PC-9 (cell line): ENCODE measurements at regions not wholly inside any gene's neighbourhood (a gene's known extent, or its start where the extent isn't known, plus 50 kb on each side); places are given as distances from the start of the nearest gene placed in this dataset.

Source experiments
- BruUV-seq: library from RNA; stranded (reverse); fragments of 400-500 nt; replicated peaks from 2 replicates; lab custom pipeline; 2021; lab: Mats Ljungman, UMichigan
- CTCF ChIA-PET: fragments of 300-600 bp; sonication (Branson Sonifier 250); formaldehyde crosslinking; loops from one replicate; lab custom pipeline; 2022; ENCODE audit warnings: antibody characterized with exemption; lab: Charles Lee
- POLR2A ChIA-PET: fragments of 300-600 bp; sonication (Branson Sonifier 250); formaldehyde crosslinking; loops from one replicate; lab custom pipeline; 2022; ENCODE audit warnings: antibody characterized with exemption; ENCODE audit not compliant: unreplicated experiment; lab: Charles Lee
- DNase-seq, 2 experiments: peaks; one replicate each; pipeline versions ENCODE4 v3.0.0 to v3.0.0-alpha.2; 2015 to 2022; ENCODE audit warnings: mixed read lengths in 1 of 2
- H2AFZ ChIP-seq: fragments of 200-600 bp; sonication (generic); 2 replicates; pipeline ENCODE4 v1.8.1; 2017; ENCODE audit warnings: antibody characterized with exemption
- H3F3A ChIP-seq: fragments of 200-600 bp; sonication (generic); 2 replicates; pipeline ENCODE4 v1.8.1; 2017; ENCODE audit warnings: antibody characterized with exemption, mild to moderate bottlenecking, low read depth; ENCODE audit not compliant: insufficient read depth
- H3K27ac ChIP-seq: fragments of 200-600 bp; sonication (generic); 2 replicates; pipeline ENCODE4 v1.6.1; 2016; ENCODE audit warnings: mixed run types
- H3K27me3 ChIP-seq: fragments of 200-600 bp; sonication (generic); 2 replicates; pipeline ENCODE4 v1.6.1; 2016; ENCODE audit warnings: low read depth, mixed run types; ENCODE audit not compliant: insufficient read depth
- H3K36me3 ChIP-seq: fragments of 200-600 bp; sonication (generic); 2 replicates; pipeline ENCODE4 v1.6.1; 2016; ENCODE audit warnings: low read depth, mixed run types
- H3K4me1 ChIP-seq: fragments of 200-600 bp; sonication (generic); replicated peaks from 2 replicates; pipeline ENCODE4 v1.6.1; 2016; ENCODE audit warnings: mixed run types; ENCODE audit not compliant: insufficient read depth
- H3K4me2 ChIP-seq: fragments of 200-600 bp; sonication (generic); 2 replicates; pipeline ENCODE4 v1.6.1; 2017; ENCODE audit warnings: mixed run types
- H3K4me3 ChIP-seq: fragments of 200-600 bp; sonication (generic); 2 replicates; pipeline ENCODE4 v1.6.1; 2016; ENCODE audit warnings: mixed run types
- H3K79me2 ChIP-seq: fragments of 200-600 bp; sonication (generic); 2 replicates; pipeline ENCODE4 v1.6.1; 2017; ENCODE audit warnings: low read depth, mixed run types
- H3K9me2 ChIP-seq: fragments of 200-600 bp; sonication (generic); 2 replicates; pipeline ENCODE4 v1.8.1; 2017; ENCODE audit warnings: mild to moderate bottlenecking; ENCODE audit not compliant: insufficient read depth
- H3K9me3 ChIP-seq: fragments of 200-600 bp; sonication (generic); 2 replicates; pipeline ENCODE4 v1.8.1; 2016; ENCODE audit warnings: low read depth; ENCODE audit not compliant: insufficient read depth
- H4K20me1 ChIP-seq: fragments of 200-600 bp; sonication (generic); 2 replicates; pipeline ENCODE4 v1.8.1; 2017; ENCODE audit not compliant: insufficient read depth
- CTCF ChIP-seq: fragments of 200-600 bp; sonication (generic); conservative IDR thresholded peaks from 2 replicates; pipeline ENCODE4 v1.6.1; 2017; ENCODE audit warnings: mixed run types, antibody characterized with exemption, mild to moderate bottlenecking, moderate library complexity
- EZH2 ChIP-seq: fragments of 200-600 bp; sonication (generic); IDR thresholded peaks from 2 replicates; pipeline ENCODE4 v1.8.0; 2017; ENCODE audit warnings: antibody characterized with exemption, low read depth
- intact Hi-C: fragments of 100-400 bp; cut with micrococcal nuclease; formaldehyde crosslinking; loops from one replicate; pipeline ENCODE4 v1.10.0; 2022; ENCODE audit not compliant: unreplicated experiment

- no peaks in the 10 kb centered on the region for H3K9me2 ChIP-seq
- H3K27ac ChIP-seq, result no peak overlapping the region
- ChIA-PET CTCF (no interaction called here), POLR2A (no interaction called here)
- H3K36me3 ChIP-seq, result no peaks in the 10 kb centered on the region
- no peaks in the 10 kb centered on the region; the same call in 1 of the 2 replicates for H3K4me1 ChIP-seq
- no peak overlapping the region for H2AFZ ChIP-seq
- intact Hi-C loops, result loop anchor here (10.0 kb wide), 1 partner anchor 1338 kb away; no protein-coding TSS in a partner anchor
- H3K79me2 ChIP-seq, result no peaks in the 10 kb centered on the region
- H3F3A ChIP-seq, result no peaks in the 10 kb centered on the region
- H3K27me3 ChIP-seq, result no peaks in the 10 kb centered on the region
- no TSS peak for BruUV-seq
- H3K4me2 ChIP-seq, result no peak overlapping the region
- no peak overlapping the region for H3K4me3 ChIP-seq
- no peaks in the 10 kb centered on the region for H3K9me3 ChIP-seq
- TF ChIP-seq EZH2 (no peak), CTCF (no peak)
- no peak for DNase-seq
- H4K20me1 ChIP-seq, result no peaks in the 10 kb centered on the region
Measured at GRCh38 chr11:19313140-19313539, 72.4 kb upstream of the E2F8 start.

GRCh38 chr11:19311308-19312030 is 70.7 kb upstream of the E2F8 start:
- Histone ChIP-seq H3K4me3 (no peak overlapping the region), H3K27me3 (no peaks in the 10 kb centered on the region), H2AFZ (peak overlapping the region; percentile 40; the same call in 1 of the 2 replicates), H3F3A (no peaks in the 10 kb centered on the region), H4K20me1 (no peaks in the 10 kb centered on the region), H3K36me3 (no peaks in the 10 kb centered on the region), H3K9me3 (no peaks in the 10 kb centered on the region), H3K79me2 (no peaks in the 10 kb centered on the region), H3K4me2 (no peak overlapping the region), H3K4me1 (no peaks in the 10 kb centered on the region; the same call in 1 of the 2 replicates), H3K27ac (no peak overlapping the region), H3K9me2 (no peaks in the 10 kb centered on the region)
- intact Hi-C loops, result loop anchor here (1.0 to 10.0 kb wide), 4 partner anchors 52 to 1337 kb away; no protein-coding TSS in a partner anchor
- POLR2A ChIA-PET, result no interaction called here
- peak; percentile 94 for TF ChIP-seq CTCF
- no peak for TF ChIP-seq EZH2
- DNase-seq, result peak in 1 of 2 experiments; percentile 63
- no TSS peak for BruUV-seq
- CTCF ChIA-PET, result no interaction called here

GRCh38 chr11:19307498-19307897 is 66.8 kb upstream of the E2F8 start:
- CTCF ChIA-PET, result interaction anchor here (1.1 kb wide), 1 partner anchor 244 kb away, joined by 4 read pairs; no protein-coding TSS in a partner anchor
- BruUV-seq, result no TSS peak
- Histone ChIP-seq H3K36me3 (no peaks in the 10 kb centered on the region), H2AFZ (no peak overlapping the region), H3K4me2 (no peak overlapping the region), H3K9me3 (no peaks in the 10 kb centered on the region), H3K27ac (no peak overlapping the region), H3K9me2 (no peaks in the 10 kb centered on the region), H3F3A (no peaks in the 10 kb centered on the region), H3K79me2 (no peaks in the 10 kb centered on the region), H3K4me3 (no peak overlapping the region), H4K20me1 (no peaks in the 10 kb centered on the region), H3K4me1 (no peaks in the 10 kb centered on the region; the same call in 1 of the 2 replicates), H3K27me3 (no peaks in the 10 kb centered on the region)
- POLR2A ChIA-PET, result no interaction called here
- DNase-seq, result no peak
- no peak for TF ChIP-seq CTCF
- no peak for TF ChIP-seq EZH2
- intact Hi-C loops, result no loop called here
